ENCODE measurements at regions not wholly inside any gene's neighbourhood (a gene's known extent, or its start where the extent isn't known, plus 50 kb on each side); places are given as distances from the start of the nearest gene placed in this dataset.

GRCh38 chr3:963255-963654 is 129.6 kb upstream of the CNTN6 start:
- TF ChIP-seq, protein P1, sequence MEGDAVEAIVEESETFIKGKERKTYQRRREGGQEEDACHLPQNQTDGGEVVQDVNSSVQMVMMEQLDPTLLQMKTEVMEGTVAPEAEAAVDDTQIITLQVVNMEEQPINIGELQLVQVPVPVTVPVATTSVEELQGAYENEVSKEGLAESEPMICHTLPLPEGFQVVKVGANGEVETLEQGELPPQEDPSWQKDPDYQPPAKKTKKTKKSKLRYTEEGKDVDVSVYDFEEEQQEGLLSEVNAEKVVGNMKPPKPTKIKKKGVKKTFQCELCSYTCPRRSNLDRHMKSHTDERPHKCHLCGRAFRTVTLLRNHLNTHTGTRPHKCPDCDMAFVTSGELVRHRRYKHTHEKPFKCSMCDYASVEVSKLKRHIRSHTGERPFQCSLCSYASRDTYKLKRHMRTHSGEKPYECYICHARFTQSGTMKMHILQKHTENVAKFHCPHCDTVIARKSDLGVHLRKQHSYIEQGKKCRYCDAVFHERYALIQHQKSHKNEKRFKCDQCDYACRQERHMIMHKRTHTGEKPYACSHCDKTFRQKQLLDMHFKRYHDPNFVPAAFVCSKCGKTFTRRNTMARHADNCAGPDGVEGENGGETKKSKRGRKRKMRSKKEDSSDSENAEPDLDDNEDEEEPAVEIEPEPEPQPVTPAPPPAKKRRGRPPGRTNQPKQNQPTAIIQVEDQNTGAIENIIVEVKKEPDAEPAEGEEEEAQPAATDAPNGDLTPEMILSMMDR (IDR thresholded peaks at IDR 0.05) = no peak
- TF ChIP-seq ZBTB33 (IDR thresholded peaks at IDR 0.05; ENCODE audit: borderline replicate concordance, low read depth) (no peak), TCF12 (IDR thresholded peaks at IDR 0.05) (no peak), YY1 (IDR thresholded peaks at IDR 0.05; ENCODE audit: low read depth) (no peak)
